GM18517 (cell line): ENCODE measurements at regions not wholly inside any gene's neighbourhood (a gene's known extent, or its start where the extent isn't known, plus 50 kb on each side); places are given as distances from the start of the nearest gene placed in this dataset.

Source experiments
- ATAC-seq: cut with Tn5 transposase; IDR thresholded peaks from one replicate; pipeline ENCODE4 v1.9.1; 2021; ENCODE audit warnings: mild to moderate bottlenecking, moderate library complexity; ENCODE audit not compliant: unreplicated experiment

DNA sequence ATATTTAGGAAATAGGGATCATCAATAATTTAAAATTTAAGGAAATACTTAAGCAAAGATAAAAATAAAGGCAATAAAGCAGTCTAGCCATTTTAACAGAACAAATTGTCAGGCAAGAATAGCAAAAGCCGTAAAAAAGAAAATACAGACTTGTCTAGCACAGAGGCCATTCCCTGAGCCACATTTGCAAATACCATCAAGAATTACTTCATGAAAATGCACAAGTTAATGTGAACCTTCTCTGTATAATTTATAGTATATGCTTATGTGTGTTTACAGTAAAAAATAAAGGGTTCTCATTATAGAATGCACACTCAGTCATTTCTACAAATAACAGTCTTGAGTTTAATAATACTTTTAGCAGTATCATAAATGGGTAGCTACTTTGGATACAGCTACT lies 505.9 kb upstream of the CPEB2 start:
- no peak for ATAC-seq

DNA sequence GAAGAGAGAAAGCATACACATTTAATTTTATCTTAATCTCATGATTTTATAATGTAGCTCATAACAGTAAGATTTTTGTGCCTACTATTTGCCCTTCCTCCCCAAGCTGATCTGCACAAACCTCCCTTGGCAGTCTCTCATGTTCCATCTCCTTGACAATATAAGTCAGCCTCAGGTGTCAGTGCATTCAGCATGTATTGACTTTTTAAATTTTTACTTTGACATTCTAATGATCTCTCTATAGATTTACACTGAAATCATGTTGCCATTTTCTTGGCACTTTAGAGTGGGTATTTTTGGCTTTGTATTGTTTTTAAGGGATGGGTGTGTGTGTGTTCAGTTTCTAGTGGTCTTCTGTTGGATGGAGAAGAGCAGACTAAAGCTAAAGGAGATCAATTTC lies 505.3 kb upstream of the CPEB2 start:
- ATAC-seq = no peak

DNA sequence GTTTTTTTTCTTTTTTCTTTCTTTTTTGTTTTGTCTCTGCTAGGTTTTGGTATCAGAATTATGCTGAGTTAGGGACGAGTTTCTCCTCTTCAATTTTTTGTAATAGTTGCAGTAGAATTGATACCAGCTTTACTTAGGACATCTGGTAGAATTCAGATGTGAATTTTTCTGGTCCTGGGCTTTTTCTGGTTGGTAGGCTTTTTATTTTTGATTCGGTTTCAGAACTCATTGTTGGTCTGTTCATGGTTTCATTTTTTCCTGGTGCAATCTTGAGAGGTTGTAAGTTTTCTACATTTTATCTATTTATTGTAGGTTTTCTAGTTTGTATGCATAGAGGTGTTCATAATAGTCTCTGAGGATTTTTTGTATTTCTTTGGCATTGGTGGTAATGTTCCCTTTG lies 498.1 kb upstream of the CPEB2 start:
- no peak for ATAC-seq

DNA sequence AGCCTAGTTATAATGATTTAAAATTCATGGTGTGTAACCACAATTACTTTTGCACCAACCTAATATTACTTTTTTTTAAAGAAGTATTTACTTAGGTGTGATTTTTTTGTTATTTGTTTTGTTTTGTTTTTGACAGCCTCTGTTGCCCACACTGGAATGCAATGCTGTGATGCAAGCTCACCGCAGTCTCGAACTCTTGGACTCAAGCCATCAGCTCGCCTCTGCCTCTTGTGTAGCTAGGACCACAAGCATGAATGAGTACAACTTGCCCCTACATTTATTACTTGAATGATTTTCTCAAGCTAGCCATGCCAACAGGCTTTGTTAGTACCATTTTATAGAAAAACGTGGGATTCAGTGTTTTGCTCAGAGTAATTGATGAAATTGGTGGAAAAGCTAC lies 488.8 kb upstream of the CPEB2 start:
- ATAC-seq = no peak

DNA sequence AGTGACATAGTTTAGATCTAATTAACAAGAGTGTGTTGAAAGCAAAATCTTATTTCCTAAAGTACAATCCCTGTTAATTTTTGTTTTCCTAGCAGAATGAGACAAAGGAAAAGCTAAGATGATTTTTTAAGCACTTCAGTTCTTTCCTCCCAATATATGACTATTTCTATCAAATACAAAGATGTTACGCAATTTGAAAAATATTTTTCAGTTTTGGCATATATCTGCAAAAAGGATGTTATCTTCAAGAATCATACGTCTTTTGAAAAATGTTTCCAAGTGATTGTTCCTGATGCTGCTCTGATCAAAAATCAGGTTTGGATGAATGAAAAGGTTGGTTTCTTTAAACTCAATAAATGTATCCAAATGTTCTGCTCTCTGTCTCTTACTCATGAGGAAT lies 486.7 kb upstream of the CPEB2 start:
- ATAC-seq = no peak

DNA sequence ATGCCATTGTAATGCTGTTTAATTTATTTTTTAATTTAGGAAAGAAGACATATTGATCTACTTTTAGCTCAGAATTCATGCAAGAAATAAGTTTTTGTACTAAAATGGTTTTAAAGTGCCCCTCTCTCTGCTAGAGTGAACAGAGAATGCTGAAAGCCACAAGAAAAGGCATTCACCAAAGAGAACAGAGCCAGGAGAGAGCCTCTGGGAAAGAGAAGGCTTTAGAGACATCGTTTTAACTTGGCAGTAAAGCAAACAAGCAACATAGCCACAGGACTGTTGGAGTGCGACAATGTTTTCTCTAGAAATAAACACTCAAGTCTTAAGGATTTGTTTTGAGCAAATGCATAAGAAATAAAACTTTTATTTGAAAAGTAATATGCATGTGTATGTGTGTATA lies 484.1 kb upstream of the CPEB2 start:
- no peak for ATAC-seq

DNA sequence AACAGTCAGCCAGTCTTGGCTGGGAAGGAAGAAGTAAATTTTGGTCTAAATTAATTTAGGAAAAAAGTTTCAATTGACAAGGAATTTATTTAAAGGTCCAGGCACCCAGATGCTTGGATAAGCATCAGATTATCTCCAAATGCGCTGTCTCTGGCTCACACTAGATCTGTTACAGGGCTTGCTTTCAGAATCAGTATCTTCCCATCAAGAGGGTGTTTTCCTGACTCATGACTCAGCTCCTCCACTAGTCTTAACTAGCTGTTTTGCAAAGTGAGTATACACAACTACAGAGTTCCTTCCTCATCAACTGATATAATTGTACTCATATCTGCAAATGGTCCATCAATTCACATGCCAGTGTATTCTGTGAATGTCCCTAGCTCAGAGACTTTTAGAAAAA lies 482.1 kb upstream of the CPEB2 start:
- no peak for ATAC-seq

DNA sequence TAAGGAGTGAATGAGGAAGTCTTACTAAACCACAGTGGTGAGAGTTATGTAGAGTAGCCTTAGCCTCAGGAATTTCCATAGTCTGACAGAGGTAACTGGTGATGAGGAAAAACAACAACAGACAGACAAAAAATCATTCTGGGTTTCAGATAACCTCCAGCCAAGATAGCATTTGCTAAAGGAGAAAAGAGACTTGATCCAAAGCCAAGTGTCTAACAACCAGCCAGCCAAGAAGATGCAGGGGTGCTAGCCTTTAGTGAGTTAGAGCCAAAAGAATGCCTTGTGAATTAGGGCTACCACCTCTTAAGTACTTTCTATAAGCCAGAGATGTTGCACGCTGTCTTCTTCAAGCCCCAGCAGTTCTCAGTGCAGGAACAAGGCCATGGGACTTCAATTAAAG lies 478.0 kb upstream of the CPEB2 start:
- ATAC-seq = no peak

DNA sequence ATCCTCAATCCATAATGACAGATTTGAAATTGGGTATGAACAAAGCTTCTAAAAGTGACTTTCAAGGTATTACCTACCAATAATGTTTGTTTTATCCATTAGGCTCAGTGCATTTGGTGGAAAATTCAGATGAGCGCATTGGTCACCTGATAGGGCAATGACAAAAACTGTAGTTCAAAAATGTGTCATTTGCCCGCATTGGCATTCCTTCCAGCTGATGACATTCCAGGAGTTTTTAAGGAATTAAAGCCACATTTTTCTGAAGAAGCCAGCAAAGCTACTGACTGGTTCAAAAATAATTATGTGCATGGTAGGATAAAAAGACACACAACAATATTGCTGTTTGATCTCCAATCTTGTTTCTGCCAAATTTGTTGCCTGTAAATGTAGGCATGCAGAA lies 473.4 kb upstream of the CPEB2 start:
- ATAC-seq = no peak

DNA sequence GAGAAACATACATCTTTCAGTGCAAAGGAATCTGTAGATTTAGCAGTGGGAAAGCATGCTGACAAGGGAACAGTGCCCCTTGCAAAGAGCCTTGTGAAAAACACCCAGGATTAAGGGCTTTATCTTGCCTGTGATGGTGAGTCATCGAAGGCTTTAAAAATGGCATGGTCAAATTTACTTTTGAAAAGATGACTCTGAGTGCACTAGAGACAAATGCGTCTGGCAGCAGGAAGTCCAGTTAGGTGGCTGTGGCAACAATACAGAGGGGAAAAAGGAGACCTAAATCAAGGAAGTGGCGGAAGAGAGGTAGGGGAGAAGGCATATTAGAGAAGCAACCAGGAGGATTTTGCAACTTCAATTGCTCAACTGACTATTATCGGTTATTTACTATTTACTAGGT lies 472.6 kb upstream of the CPEB2 start:
- no peak for ATAC-seq

DNA sequence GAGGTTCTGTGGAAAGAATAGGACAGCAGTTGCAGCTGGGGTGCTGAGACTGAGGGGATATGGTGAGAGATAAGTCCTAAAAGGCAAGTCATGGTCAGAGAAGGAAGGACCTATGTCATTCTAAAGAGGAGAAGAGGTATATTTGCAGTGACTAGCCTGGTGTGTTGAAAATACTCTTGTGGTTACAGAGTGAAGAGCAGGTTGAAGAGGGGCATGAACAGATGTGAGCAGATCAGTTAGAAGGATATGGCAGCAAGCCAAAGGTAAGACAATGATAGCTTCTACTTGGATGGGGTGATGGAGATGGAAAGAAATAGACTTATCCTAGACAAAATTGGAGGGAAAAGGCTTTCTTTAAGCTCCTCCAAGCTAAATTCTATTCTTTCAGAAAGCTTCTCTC lies 469.8 kb upstream of the CPEB2 start:
- no peak for ATAC-seq

DNA sequence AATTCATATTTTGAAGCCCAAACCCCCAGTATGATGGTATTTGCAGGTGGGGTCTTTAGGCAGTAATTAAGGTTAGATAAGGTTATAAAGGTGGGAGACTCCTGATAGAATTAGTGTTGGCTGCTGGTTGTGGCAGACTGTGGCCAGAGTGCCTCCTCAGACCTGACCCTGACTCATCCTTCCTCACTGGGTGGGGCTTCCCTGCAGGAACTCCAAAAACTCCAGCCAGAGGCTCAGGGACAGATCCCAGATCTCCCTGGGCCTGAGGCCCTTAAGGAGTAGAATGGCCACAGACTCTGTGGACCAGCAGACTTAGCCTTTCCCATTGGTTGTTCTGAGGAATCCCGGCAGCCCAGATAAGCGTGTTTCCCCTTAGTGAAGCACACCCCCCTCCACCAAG lies 463.0 kb upstream of the CPEB2 start:
- ATAC-seq = no peak

DNA sequence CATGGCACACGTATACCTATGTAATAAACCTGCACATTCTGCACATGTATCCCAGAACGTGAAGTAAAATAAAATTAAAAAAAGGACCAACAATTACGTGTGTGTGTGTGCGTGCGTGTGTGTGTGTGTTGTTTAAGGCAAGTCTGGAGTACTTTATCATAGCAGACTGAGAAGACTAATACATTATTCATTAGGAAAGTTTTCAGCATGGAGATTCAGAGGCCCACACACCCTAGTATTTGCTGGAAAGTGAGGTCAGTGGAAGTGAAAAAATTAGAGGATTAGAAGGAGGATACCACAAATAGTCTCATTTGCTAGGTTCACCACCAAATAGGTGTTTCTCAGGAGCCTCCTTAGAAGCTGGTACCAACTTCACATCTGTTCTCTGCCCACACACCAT lies 457.1 kb upstream of the CPEB2 start:
- ATAC-seq = no peak

DNA sequence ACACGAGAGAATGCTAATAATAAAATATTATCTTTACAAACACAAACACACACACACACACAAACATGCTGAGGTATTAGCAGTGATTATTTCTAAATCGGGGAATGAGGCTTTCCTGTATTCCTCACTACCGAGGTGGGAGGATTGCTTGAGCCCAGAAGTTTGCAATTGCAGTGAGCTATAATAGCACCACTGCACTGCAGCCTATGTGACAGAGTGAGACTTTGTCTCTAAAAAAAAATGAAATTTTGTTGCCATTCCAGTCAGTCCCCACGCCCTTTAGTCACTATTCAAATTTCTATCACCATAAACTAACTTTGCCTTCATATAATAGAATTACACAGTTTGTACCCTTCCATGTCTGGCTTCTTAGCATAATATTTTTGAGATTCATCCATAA lies 456.5 kb upstream of the CPEB2 start:
- no peak for ATAC-seq

DNA sequence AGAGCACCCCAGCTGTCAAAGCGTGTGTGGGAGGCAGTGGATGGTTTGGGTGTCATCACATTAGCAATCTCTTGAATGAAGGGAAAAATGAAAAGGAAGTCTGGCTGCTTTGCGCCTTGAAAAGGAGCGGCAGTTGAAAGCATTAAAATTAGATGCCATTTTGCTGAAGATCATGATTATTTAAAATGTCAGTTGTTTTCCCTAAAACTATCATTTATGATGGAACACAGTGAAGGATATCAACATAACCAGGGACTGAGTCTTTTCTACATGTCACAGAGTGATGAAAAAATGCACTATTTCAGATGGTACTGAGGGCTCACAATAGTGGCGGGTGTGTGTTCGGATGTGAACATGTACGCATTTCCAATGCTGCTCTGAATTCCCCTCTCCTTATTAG lies 450.2 kb upstream of the CPEB2 start:
- ATAC-seq = no peak

DNA sequence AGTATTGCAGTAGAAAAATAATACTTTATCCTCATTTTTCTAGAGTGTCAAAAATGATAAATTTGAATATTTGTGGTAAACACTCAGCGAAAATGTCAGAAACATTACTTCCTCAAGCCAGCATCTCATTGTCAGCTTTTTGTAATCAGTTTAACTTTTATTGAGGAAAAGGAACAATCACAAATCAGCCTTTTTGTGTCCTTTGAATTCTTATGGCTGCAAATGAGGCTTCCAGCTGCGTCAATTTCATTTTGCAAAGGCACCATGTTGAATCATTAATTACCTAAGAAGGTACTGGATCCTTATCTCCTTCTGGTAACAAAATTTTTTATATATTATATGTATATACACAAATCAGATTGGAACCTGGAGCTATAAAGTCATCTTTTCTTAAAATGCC lies 442.6 kb upstream of the CPEB2 start:
- ATAC-seq = no peak

DNA sequence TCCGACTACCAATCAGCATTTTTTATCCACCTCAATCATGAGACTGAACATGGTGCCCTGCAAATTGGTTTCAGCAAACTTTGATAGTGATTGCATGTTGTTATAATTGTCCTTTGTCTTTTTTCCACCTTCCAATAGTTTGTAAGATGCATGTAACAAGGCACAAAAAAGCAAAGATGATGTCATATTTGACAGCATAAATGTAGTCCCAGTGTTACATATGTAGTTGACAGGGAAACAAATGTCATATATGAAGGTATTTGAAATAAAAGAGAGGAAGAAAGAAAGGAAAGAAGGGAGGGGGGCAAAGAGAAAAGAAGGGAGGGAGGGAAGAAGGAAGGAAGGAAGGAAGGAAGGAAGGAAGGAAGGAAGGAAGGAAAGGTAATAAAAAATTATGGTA lies 441.7 kb upstream of the CPEB2 start:
- ATAC-seq = no peak

DNA sequence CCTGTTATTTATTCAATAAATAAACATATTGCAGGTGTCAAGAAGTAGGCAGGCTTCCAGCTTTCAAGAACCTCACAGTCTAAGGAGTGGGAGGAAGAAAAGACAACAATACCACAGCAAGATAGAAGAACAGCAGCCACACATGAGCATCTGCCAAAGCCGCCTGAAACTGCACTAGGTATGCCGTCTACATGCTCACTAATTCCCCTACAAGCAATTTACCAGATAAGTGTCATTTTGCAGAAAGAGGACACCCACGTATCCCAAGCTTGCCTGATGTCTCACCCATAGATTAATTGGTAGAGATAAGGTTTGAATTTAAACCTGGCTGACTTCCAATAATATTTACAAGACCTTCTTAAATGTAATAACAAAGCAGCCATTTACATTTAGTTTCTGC lies 439.4 kb upstream of the CPEB2 start:
- no peak for ATAC-seq

DNA sequence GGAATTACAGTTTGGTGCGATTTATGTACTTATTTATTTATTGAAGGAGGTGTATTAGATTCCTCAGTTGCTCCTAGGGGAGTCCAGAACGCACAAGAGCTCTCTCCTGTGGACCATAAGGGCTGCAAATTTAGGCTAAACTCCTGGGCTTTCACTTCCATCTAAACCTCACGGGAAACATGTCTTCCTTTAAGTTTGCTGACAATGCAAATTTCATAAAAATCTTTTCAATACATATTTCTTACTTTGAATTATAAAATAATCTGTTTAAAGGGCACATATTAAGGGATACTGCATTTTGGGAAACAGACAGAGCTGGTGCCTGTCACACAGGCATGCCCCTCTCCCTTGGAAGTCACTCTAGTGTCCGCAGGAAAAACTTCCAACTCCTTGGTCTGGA lies 438.0 kb upstream of the CPEB2 start:
- no peak for ATAC-seq

DNA sequence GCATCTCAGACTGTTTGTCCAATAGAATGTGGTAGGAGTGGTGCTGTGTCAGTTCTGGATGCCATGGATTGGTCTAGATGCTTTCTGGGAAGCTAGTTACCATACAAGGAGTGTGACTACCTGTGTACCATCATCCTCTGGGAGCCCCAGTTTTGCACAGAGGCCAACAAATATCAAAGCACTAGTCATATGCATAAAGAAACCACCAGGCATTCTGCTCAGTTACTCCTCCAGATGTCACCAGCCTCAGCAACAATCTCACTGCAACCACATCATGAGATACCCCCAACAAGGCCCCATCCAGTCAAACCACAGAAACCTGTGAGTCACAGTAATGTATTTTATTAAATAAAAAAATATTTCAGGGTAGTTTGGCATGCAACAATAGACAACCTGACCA lies 435.8 kb upstream of the CPEB2 start:
- ATAC-seq = no peak

DNA sequence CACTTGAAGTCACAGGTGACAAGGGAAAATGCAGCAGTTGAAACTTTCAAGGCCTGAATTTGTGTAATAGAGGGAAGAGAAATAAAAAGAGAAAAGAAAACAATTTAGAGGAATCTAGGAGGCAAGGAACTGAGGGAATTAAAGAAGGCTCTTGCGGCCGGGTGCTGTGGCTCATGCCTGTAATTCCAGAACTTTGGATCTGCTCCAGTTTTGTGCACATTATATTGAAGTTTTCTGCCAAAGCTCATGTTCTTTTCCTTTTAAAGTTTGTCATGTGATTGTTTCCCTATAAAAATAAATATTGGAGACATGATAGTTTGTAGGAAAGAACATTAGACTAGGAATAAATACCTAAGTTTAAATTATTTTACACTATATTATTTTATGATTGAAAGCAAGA lies 433.9 kb upstream of the CPEB2 start:
- ATAC-seq = no peak

DNA sequence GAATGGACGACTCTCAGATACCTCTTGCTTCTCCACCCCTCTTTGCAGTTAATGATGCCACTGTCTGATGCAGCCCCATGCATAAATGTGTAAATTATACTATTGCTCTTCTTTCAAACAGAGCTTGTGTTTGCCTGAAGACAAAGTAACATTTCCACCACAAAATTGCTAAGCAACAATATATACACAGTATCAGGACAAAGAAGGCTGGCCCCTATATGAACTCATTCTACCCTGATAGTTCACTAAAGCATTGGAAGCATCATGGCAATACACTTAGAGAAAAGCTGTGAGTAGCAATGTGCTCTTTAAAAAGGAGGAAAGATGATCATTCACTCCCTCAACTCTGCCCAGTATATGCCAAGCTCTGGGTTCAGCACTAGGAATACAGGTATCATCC lies 427.0 kb upstream of the CPEB2 start:
- ATAC-seq = no peak

DNA sequence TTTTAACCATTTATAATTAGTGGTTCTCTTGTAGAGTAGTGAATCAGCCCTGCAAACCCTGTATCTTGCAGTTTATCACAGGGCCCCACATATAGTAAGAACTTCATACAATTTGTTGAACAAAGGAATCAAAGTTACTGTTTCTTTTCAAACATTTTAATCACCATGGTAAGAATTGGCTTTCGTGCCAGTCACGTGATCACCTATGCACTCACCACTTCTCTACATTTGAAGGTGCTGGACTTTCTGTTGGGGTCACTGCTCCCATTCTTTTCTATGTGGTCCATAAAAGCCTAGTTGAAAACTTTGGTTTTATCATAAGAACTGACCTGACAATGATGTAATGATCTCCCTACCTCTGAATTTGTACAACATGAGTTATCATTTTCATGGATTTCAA lies 426.4 kb upstream of the CPEB2 start:
- no peak for ATAC-seq

DNA sequence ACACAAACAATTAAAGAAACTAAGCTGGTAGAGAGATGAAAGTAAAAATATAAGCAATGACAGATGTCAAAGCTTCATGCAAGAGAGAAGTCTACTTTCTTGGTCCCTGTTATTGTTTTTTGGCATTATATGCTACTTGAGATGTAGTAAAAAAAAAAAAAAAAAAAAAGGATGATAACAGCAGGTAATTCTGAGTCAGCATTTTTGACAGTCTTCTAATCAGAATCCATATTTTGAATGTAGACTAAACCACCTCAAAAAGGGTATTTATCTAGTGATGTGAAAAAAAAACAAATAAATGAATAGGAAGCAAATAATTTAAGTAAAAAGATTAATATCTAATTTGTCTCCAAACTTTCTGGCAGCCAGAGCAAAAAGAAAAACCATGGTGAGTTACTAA lies 422.2 kb upstream of the CPEB2 start:
- no peak for ATAC-seq
